Body of pancreas (tissue), 4 donors: ENCODE measurements at regions not wholly inside any gene's neighbourhood (a gene's known extent, or its start where the extent isn't known, plus 50 kb on each side); places are given as distances from the start of the nearest gene placed in this dataset.

Experiments used
- POLR2A ChIP-seq, 3 donors: fragments of 450-650 bp; IDR thresholded peaks; one replicate each; pipeline ENCODE4 v1.6.1; 2016; ENCODE audit warnings: antibody characterized with exemption in 3 of 3, mild to moderate bottlenecking in 2 of 3
- TF ChIP-seq, protein P1 (sequence below), 7 experiments: fragments of 450-650 bp in 4 of 7; fragments of 200-600 bp in 3 of 7; sonication (generic) in 3 of 7; IDR thresholded peaks; one replicate each; pipeline ENCODE4 v1.5.1; 2016 to 2019; ENCODE audit warnings: antibody characterized with exemption in 7 of 7

- TF ChIP-seq, protein P1, sequence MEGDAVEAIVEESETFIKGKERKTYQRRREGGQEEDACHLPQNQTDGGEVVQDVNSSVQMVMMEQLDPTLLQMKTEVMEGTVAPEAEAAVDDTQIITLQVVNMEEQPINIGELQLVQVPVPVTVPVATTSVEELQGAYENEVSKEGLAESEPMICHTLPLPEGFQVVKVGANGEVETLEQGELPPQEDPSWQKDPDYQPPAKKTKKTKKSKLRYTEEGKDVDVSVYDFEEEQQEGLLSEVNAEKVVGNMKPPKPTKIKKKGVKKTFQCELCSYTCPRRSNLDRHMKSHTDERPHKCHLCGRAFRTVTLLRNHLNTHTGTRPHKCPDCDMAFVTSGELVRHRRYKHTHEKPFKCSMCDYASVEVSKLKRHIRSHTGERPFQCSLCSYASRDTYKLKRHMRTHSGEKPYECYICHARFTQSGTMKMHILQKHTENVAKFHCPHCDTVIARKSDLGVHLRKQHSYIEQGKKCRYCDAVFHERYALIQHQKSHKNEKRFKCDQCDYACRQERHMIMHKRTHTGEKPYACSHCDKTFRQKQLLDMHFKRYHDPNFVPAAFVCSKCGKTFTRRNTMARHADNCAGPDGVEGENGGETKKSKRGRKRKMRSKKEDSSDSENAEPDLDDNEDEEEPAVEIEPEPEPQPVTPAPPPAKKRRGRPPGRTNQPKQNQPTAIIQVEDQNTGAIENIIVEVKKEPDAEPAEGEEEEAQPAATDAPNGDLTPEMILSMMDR (IDR thresholded peaks at IDR 0.05), result no peak
- TF ChIP-seq POLR2A (IDR thresholded peaks at IDR 0.05), result no peak
Measured at GRCh38 chr5:109469896-109470662, 60.3 kb upstream of the PJA2 start.
